Astrocyte (in vitro differentiated cells and primary cell): ENCODE measurements at regions not wholly inside any gene's neighbourhood (a gene's known extent, or its start where the extent isn't known, plus 50 kb on each side); places are given as distances from the start of the nearest gene placed in this dataset.

ENCODE experiments used
- EZH2 ChIP-seq: IDR thresholded peaks from 2 replicates; pipeline ENCODE4 v1.6.1; 2012; ENCODE audit warnings: mild to moderate bottlenecking, low read length, inconsistent platforms; ENCODE audit not compliant: insufficient read depth
- TF ChIP-seq, protein P1 (sequence below): IDR thresholded peaks from 2 replicates; pipeline ENCODE4 v1.5.1; 2011; ENCODE audit warnings: low read depth, mild to moderate bottlenecking, inconsistent platforms, low read length, moderate library complexity; ENCODE audit not compliant: insufficient read depth

DNA sequence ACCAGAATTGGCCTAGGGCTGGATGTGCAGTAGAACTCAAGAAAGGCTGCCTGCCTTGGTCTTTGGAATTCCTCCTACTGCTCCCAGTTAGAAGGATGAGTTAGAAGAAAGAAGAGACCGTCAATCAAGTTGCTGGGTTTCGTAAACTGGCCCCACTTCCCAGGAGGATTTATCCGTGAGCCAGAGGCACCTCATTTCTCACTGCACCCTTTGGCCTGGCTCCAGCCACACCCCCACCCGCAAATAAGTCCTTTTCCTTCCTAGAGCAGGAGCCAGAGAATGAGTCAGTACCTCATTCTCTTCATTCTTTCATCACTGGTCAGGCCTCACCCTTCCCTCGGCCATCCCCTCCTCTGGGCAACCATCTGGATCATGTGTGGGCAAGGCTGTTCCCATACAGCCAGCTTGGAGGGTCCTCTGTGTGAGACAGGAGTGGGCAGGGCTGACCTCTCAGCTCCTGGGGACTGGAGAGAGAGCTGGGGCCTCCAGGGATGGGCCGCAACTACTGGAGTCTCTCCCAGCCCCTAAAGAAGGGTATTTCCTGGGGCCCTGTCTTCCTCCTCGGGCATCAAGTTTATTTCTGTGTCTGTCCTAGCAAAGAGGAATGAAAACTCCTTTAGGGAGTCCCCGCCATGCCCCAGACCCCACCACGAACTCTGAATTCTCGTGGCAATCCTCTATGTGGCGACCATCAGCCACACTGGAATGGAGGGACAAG, 87.2 kb upstream of the DUSP5 start:
- no peak for TF ChIP-seq EZH2
- TF ChIP-seq, protein P1, sequence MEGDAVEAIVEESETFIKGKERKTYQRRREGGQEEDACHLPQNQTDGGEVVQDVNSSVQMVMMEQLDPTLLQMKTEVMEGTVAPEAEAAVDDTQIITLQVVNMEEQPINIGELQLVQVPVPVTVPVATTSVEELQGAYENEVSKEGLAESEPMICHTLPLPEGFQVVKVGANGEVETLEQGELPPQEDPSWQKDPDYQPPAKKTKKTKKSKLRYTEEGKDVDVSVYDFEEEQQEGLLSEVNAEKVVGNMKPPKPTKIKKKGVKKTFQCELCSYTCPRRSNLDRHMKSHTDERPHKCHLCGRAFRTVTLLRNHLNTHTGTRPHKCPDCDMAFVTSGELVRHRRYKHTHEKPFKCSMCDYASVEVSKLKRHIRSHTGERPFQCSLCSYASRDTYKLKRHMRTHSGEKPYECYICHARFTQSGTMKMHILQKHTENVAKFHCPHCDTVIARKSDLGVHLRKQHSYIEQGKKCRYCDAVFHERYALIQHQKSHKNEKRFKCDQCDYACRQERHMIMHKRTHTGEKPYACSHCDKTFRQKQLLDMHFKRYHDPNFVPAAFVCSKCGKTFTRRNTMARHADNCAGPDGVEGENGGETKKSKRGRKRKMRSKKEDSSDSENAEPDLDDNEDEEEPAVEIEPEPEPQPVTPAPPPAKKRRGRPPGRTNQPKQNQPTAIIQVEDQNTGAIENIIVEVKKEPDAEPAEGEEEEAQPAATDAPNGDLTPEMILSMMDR, result no peak
